ENCODE measurements at regions not wholly inside any gene's neighbourhood (a gene's known extent, or its start where the extent isn't known, plus 50 kb on each side); places are given as distances from the start of the nearest gene placed in this dataset.
"Not testable (repeated sequence)": the region's sequence is repeated elsewhere in the genome, so short reads cannot be mapped to it uniquely, and the experiment has no call there.

GRCh38 chr10:120761951-120762350, 89.2 kb upstream of the WDR11 start:
- DNase-seq = no peak

GRCh38 chr10:120765226-120765803, 85.8 kb upstream of the WDR11 start:
- DNase-seq = no peak

GRCh38 chr10:120768227-120768626, 82.9 kb upstream of the WDR11 start:
- DNase-seq = no peak

- no peak for DNase-seq
These were observed 80.7 kb upstream of the WDR11 start for GRCh38 chr10:120770496-120770895.

- no peak for DNase-seq
These were observed 74.7 kb upstream of the WDR11 start for GRCh38 chr10:120776442-120776841.

- DNase-seq = no peak
These were observed 68.8 kb upstream of the WDR11 start for GRCh38 chr10:120782336-120782735.

- no peak for DNase-seq
These were observed 68.1 kb upstream of the WDR11 start for GRCh38 chr10:120783098-120783497.

GRCh38 chr10:120783867-120784266, 67.3 kb upstream of the WDR11 start:
- no peak for DNase-seq

GRCh38 chr10:120788771-120789170, 62.4 kb upstream of the WDR11 start:
- no peak for DNase-seq

GRCh38 chr10:120789303-120790203, 61.6 kb upstream of the WDR11 start:
- DNase-seq = peak in 1 of 2 donors; percentile 31

GRCh38 chr10:120791316-120791715, 59.8 kb upstream of the WDR11 start:
- DNase-seq = no peak

- no peak for DNase-seq
These were observed 58.1 kb upstream of the WDR11 start for GRCh38 chr10:120793088-120793487.

GRCh38 chr10:120794390-120794789, 56.8 kb upstream of the WDR11 start:
- no peak for DNase-seq

GRCh38 chr10:120798276-120798675, 52.9 kb upstream of the WDR11 start:
- not testable (repeated sequence) for DNase-seq

GRCh38 chr10:120799849-120800248, 51.3 kb upstream of the WDR11 start:
- DNase-seq = no peak

GRCh38 chr10:120800528-120801323, 50.4 kb upstream of the WDR11 start:
- DNase-seq = no peak

Measured in bone marrow (tissue), 2 donors.